ENCODE measurements at regions not wholly inside any gene's neighbourhood (a gene's known extent, or its start where the extent isn't known, plus 50 kb on each side); places are given as distances from the start of the nearest gene placed in this dataset.
"Not testable (repeated sequence)": the region's sequence is repeated elsewhere in the genome, so short reads cannot be mapped to it uniquely, and the experiment has no call there.

DNA sequence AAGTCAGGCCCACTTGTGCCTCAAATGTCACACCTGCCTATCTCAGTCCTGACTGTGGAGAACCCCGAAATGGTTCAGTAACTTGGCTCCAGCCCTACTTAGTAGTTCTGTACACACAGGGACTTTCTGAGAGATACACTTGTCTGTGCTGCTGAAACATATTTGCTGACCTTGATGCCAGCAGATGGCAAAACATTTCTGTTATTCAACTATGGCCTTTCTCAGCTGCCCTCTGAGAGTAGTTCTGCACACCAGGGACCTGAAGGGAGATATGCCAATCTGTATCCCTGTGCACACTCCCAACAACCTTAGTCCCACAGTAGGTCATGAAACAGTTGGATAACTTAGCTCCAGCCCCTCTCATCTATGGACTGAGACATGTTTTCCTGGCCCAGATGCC, 1651.5 kb downstream of the LRRC4C start:
- no peak for DNase-seq

DNA sequence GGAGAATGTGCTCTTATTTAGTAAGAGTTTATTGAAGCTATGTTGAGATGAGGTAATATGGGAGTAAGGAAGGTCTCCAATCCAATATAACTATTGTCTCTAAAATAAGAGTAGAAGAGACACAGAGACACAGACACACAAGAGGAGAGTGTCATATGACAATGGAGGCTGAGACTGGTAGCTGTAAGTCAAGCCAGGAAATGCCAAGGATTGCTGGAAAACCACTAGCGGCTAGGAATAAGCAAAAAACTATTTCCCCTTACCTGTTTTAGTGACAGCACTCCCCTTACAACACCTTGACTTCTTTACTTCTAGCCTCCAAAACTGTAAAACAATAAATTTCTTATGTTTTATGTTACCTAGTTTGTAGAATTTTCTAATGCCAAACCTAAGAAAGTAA, 1652.8 kb downstream of the LRRC4C start:
- DNase-seq: no peak

DNA sequence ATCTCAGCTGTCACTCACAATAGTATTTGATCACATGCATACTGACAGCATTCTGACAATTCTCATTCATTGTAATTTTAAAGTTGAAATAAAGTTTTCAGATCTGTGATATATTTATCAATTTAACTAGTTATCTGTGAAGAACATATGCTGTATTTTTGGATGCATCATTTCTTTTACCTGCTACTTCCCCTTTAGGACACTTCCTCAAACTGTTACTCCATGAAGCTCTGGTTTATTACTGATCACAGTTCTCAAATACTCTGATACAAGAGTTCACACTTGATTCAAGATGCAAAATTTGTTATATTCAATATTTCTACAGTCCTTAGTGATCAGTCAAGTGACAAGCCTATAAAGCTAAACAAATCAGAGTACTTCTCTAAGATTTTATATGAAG, 1655.2 kb downstream of the LRRC4C start:
- no peak for DNase-seq

DNA sequence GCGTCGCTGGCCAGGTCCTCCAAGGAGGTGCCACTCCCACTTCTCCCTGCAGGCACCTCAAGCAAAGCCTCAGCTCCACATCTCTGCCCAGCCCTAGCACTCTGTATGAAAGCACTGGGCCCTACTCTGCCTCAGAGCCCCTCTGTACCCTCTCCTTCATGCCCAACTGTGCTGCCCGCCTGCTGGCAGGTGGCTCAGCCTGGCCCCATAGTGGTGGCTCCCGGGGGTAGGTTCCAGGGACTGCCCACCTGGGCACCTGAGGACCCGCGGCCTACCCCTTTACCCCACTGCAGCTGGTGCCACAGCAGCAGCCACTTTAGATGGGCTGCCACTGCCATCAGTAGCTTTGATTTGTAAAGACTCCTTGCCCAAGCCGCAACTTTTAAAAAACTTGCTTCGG, 1672.8 kb downstream of the LRRC4C start:
- no peak for DNase-seq

DNA sequence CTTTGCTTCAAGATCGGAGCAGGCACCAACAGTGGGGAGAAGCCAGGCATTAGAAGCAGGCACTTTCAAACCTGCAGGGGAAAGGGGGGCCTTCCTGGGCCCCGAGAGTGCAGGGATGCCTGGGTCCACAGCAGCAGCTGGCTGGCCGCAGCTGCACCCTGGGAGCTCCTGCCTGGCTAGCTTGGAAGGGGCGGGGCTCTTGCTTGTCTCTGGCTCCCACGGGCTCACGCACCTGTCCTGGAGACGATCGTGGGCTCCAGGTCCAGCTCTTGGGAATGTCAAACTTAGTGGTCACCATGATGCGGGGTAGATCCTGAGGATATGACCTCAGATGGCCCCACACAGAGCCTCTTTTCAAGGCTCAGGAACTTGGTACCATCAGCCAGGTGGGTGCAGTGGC, 1673.2 kb downstream of the LRRC4C start:
- DNase-seq: no peak

DNA sequence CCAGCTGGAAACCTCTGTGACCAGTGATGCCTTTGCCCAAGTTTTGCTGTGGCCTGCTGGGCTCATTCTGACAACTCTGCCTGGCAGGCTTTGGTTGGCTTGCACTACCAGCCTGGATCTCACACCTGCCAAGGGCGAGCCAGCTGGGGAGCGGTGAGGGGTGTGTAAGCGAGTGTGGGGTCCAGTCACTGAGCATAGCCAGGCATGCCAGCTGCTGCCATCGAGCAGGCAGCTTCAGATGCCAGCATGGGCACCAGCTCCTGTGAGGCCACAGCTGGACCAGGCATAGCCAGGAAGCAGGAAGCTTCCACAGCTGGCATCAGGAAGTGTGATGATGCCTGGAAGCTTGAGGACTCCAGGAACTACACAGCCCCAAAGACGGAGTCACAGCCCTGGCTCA, 1674.6 kb downstream of the LRRC4C start:
- DNase-seq: no peak

- no peak for DNase-seq
These were observed 1679.3 kb downstream of the LRRC4C start for GRCh38 chr11:39780131-39780530.

DNA sequence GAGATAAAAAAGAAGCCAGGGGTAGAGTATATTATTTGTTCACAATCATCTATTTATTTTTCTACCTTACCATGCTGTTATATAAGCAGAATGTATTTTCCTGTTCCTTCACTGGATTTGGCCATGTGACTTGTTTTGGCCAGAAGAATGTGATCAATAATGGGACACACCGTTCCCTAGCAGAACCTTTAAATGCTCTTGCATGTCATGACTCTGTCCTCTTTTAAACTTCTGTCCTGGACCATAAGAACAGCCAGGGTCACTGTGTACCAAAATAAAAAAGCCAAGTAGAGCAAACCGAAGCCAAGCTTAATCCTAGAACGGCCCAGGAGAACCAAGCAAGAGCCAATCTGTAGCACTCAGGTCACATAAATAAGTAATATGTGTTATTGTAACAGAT, 1682.4 kb downstream of the LRRC4C start:
- DNase-seq: no peak

DNA sequence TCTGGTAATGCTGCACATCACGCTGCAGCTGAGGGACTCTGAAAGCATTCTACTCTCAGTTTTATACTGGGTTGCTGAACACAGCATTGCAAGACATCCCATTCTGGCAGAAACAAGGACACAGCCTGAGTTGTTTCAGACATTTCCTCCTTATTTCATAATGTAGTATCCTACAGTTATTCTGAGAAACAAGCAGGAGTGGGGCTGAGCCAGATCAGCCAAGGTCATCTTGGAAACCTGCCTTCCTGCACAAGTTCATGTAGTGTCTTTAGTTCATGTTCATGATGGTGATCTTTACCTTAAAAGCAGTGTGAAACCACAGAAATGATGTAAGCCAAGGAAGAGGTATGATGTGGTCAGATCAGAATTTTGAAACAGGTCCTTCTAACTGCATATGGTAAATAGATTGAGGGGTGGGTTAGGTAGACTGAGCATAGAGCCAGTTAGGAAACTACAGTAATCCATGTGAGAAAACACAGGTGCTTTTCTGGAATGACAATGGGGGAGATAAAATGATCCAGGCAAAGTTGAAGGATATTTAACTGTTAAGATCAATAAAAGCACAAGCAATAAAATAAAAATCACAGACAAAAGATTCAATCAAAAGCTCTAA, 1686.8 kb downstream of the LRRC4C start:
- DNase-seq: no peak

GRCh38 chr11:39768214-39768613, 1691.2 kb downstream of the LRRC4C start:
- DNase-seq: no peak

- no peak for DNase-seq
These were observed 1714.1 kb downstream of the LRRC4C start for GRCh38 chr11:39745401-39745800.

GRCh38 chr11:39741066-39741465, 1718.4 kb downstream of the LRRC4C start:
- no peak for DNase-seq

GRCh38 chr11:39736351-39736750, 1723.1 kb downstream of the LRRC4C start:
- DNase-seq: not testable (repeated sequence)

DNA sequence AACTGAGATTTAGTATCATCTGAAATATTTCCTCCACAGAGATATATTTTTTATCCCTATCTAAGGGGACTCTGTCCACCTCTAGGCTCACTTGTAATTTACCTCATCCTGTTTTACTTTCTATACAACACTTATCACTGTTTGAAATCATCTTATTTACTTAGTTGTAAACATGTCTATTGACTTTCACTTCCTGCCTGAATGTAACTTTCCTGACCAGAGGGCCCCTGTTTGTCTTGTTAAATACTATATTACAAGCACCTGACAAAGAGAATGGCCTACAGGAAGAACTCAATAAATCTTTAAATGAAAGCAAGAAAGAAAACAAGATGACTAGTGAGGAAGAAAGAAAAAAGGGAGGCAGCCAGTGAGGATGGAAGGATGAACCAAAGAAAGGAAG, 1727.5 kb downstream of the LRRC4C start:
- DNase-seq: peak; percentile 41

GRCh38 chr11:39725081-39725480, 1734.4 kb downstream of the LRRC4C start:
- DNase-seq: no peak

DNA sequence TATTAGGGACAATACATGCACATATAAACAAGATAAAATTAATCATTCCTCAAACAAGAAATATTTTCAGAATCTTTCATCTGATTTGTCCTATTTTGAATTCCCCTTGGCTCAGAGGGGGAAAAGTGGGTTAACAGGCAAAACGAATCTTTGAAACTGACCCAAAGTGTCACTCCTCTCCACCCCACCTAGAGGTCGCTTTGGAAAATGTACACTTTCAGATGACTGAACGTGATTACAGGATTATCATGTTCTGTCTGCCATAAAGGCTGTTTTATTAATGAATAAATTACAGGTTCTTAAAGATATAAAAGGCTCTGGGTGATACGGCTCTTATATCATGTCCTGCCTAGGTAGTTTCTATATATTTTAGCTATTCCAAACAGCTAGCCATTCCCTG, 1735.0 kb downstream of the LRRC4C start:
- DNase-seq: no peak

DNA sequence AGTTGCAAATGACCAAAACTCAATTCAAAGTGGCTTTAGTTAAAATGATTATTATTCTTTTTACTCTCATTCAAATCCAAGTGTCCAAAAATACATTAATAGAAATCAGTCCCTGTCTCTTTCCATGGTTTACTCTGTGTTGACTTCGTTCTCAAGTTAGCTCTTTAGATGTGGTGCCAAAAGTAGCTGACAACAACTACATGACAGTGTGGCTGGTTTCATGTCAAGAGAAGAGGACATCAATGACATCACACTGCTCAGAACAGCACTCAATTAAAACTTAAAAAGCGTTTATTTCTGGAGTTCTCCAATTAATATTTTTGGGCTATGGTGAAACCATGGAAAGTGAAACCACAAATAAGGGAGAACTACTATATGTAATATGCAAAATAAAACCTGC, 1746.9 kb downstream of the LRRC4C start:
- no peak for DNase-seq

DNA sequence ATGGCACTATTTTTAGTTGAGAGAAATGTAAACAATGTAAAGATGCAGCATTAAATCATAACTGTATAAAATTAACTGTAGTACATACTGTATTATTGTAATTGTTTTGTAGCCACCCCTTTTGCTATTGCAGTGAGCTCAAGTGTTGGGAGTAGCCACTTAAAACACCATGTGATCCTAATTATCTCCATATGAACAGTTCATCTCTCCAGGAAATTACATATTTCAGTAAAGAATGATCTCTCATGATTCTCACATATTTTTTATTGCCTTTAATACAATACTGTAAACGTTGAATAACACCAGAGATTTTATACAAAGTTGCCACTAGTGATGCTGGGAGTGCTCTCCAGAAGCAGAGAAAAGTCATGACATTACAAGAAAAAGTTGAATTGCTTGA, 1768.6 kb downstream of the LRRC4C start:
- no peak for DNase-seq

- no peak for DNase-seq
These were observed 1775.4 kb downstream of the LRRC4C start for GRCh38 chr11:39683951-39684554.

DNA sequence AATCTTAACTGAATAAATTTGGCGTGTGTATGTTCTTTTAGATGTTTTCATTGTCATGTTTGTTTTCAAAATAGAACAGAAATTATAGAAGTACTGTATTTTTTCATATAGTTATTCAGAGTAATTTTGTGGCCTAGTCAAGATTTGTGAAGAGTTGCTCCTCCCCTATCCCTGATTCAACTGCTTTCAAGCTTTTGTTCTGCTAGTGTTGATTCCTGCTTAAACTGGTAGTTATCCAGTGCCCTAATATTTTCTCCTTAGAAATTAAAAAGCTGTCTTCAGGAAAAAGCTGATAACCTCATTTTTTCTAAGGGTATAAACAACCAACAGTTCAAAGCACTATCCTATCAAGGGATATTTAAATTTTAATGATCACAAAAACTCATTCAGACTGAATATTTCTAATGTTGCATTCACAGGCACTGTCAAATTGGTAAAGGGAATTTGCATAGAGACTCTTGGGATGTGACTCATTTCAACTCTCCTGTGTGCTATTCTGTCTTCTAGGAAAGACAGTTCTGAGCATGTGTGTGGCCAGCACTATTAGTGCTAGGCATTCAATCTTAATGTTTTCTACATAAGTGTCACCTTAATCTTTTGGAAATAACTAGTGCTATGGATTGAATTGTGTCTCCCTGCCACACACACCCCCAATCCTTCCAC, 1776.0 kb downstream of the LRRC4C start:
- DNase-seq: no peak

- no peak for DNase-seq
These were observed 1778.0 kb downstream of the LRRC4C start for GRCh38 chr11:39681428-39681827.

DNA sequence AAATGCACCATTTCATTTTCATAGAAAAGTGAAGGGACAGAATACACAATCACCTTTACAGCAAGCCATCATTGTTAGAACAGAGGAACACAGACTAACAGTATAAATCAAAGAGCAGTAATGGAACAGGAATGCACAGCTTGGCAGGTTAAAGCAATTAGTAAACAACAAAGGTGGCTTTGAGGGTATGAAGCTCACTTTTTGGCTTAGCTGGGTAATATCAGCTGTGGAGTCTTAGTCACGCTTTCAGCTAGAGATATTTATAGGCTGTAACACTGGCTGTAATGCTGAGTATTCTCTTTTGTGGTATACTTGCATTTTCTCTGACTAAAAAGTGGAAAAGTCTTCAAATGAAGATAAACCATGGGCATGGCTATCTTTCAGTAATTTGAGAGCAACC, 1780.5 kb downstream of the LRRC4C start:
- no peak for DNase-seq

DNA sequence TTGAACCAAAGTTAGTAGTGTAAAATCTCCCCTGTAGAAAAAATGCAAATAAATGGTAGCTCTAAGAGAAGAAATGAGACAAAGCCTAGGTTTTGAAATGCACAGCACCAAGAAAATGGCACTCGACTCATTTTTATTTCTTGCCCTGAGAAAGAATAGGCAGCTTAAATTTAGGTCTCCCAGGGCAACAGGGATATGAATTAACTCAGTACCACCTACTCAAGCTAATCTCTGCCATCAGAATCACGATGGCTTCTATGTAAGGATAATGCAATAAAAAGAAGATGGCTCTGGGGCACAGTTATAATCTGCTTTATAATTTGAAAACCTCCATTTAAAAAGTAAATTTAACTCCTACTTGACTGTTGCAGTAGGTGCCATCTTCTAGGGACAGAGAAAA, 1784.3 kb downstream of the LRRC4C start:
- DNase-seq: no peak

DNA sequence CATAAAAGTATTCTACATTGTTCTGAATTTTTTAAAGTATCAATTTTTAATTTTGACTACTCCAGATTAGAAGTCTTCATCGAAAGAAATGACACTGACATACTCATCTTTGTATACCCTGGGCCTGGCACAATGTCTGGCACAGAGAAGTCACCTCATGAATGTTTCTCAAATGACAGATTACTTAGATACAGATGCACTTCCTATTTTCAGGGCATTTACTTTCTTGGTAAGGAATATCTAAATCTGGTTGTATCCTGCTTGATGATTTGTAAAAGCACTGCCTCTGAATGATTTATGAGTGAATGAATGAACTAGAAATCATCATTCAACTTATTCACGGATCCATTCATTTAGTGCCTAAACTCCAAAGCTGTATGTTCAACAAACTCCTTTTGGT, 1784.7 kb downstream of the LRRC4C start:
- DNase-seq: no peak

GRCh38 chr11:39674024-39674423, 1785.4 kb downstream of the LRRC4C start:
- DNase-seq: no peak

All from NCI-H510A treated with DMSO at 0.1 percent for 48 hours (cell line).